IMR-90 (cell line): ENCODE measurements at regions not wholly inside any gene's neighbourhood (a gene's known extent, or its start where the extent isn't known, plus 50 kb on each side); places are given as distances from the start of the nearest gene placed in this dataset.

ENCODE experiments used
- ATAC-seq: fragments of 200-7000 bp; cut with Tn5 transposase; 2 replicates; pipeline ENCODE4 v1.9.1; 2020; ENCODE audit warnings: low read depth, mild to moderate bottlenecking, moderate library complexity
- BruUV-seq: library from RNA; stranded (reverse); fragments of 400-500 nt; replicated peaks from 2 replicates; lab custom pipeline; 2021; lab: Mats Ljungman, UMichigan
- CTCF ChIA-PET: fragments of 300-600 bp; formaldehyde crosslinking; extraction: SDS; loops from one replicate; lab custom pipeline; 2021; ENCODE audit warnings: antibody characterized with exemption; lab: Yijun Ruan, JAX
- POLR2A ChIA-PET: fragments of 300-600 bp; sonication (Branson Sonifier 250); formaldehyde crosslinking; loops from one replicate; lab custom pipeline; 2022; ENCODE audit warnings: antibody characterized with exemption; ENCODE audit not compliant: unreplicated experiment; lab: Charles Lee
- DNase-seq: peaks from one replicate; pipeline ENCODE4 v3.0.0; 2013
- H2AFZ ChIP-seq: replicated peaks from 2 replicates; pipeline ENCODE3; 2013; ENCODE audit warnings: low read length, mild to moderate bottlenecking; ENCODE audit not compliant: poor library complexity
- H2AK5ac ChIP-seq: 2 replicates; pipeline ENCODE4 v1.6.1; 2013; ENCODE audit warnings: low read depth, low read length, inconsistent platforms
- H2AK9ac ChIP-seq: replicated peaks from 2 replicates; pipeline ENCODE3; 2013; ENCODE audit warnings: mild to moderate bottlenecking, low read depth, low read length, moderate library complexity; ENCODE audit not compliant: poor library complexity
- H2BK120ac ChIP-seq: 2 replicates; pipeline ENCODE4 v1.6.1; 2013; ENCODE audit warnings: low read depth, low read length, inconsistent platforms
- H2BK15ac ChIP-seq: 3 replicates; pipeline ENCODE4 v1.6.1; 2013; ENCODE audit warnings: low read depth, low read length, inconsistent platforms
- H2BK20ac ChIP-seq: 2 replicates; pipeline ENCODE4 v1.6.1; 2013; ENCODE audit warnings: low read depth, mild to moderate bottlenecking, inconsistent platforms, low read length, moderate library complexity
- H2BK5ac ChIP-seq: 2 replicates; pipeline ENCODE4 v1.6.1; 2013; ENCODE audit warnings: mild to moderate bottlenecking, low read depth, low read length, inconsistent platforms; ENCODE audit not compliant: poor library complexity, severe bottlenecking
- H3K14ac ChIP-seq: replicated peaks from 2 replicates; pipeline ENCODE4 v1.6.1; 2013; ENCODE audit warnings: low read depth, low read length, inconsistent platforms
- H3K18ac ChIP-seq: 2 replicates; pipeline ENCODE4 v1.6.1; 2013; ENCODE audit warnings: low read depth, low read length, control low read depth
- H3K23ac ChIP-seq: 2 replicates; pipeline ENCODE4 v1.6.1; 2013; ENCODE audit warnings: low read depth, low read length, inconsistent platforms
- H3K27ac ChIP-seq: 2 replicates; pipeline ENCODE4 v1.5.1; 2013; ENCODE audit warnings: mild to moderate bottlenecking, control low read depth, low read length; ENCODE audit not compliant: insufficient read depth
- H3K27me3 ChIP-seq: 2 replicates; pipeline ENCODE4 v1.6.1; 2013; ENCODE audit warnings: low read length; ENCODE audit not compliant: control insufficient read depth, insufficient read depth
- H3K36me3 ChIP-seq: 2 replicates; pipeline ENCODE4 v1.6.1; 2013; ENCODE audit warnings: low read length, mixed read lengths; ENCODE audit not compliant: control insufficient read depth, insufficient read depth
- H3K4ac ChIP-seq: 2 replicates; pipeline ENCODE4 v1.6.1; 2013; ENCODE audit warnings: low read depth, low read length, inconsistent platforms
- H3K4me1 ChIP-seq: 2 replicates; pipeline ENCODE4 v1.6.1; 2013; ENCODE audit warnings: low read length, mixed read lengths; ENCODE audit not compliant: control insufficient read depth, insufficient read depth
- H3K4me2 ChIP-seq: 2 replicates; pipeline ENCODE4 v1.6.1; 2013; ENCODE audit warnings: low read depth, mild to moderate bottlenecking, control low read depth, low read length, moderate library complexity
- H3K4me3 ChIP-seq: 2 replicates; pipeline ENCODE4 v1.5.1; 2013; ENCODE audit warnings: low read depth, mild to moderate bottlenecking, control low read depth, low read length, moderate library complexity; ENCODE audit not compliant: insufficient read depth
- H3K56ac ChIP-seq: 2 replicates; pipeline ENCODE4 v1.6.1; 2013; ENCODE audit warnings: low read length, inconsistent platforms; ENCODE audit not compliant: insufficient read depth; ENCODE audit errors: extremely low read depth
- H3K79me1 ChIP-seq, 2 experiments: 2 replicates each; pipeline ENCODE4 v1.6.1; 2013; ENCODE audit warnings: low read length in 2 of 2, inconsistent platforms in 1 of 2, low read depth in 1 of 2
- H3K9ac ChIP-seq: 2 replicates; pipeline ENCODE4 v1.6.1; 2013; ENCODE audit warnings: low read depth, low read length, control low read depth
- H3K9me1 ChIP-seq: 2 replicates; pipeline ENCODE4 v1.6.1; 2013; ENCODE audit warnings: low read length, inconsistent platforms; ENCODE audit not compliant: insufficient read depth
- H3K9me3 ChIP-seq: 2 replicates; pipeline ENCODE4 v1.6.1; 2013; ENCODE audit warnings: low read length; ENCODE audit not compliant: control insufficient read depth, insufficient read depth
- H4K20me1 ChIP-seq: 2 replicates; pipeline ENCODE4 v1.6.1; 2013; ENCODE audit warnings: low read length, inconsistent platforms; ENCODE audit not compliant: insufficient read depth
- H4K5ac ChIP-seq: 2 replicates; pipeline ENCODE4 v1.6.1; 2013; ENCODE audit warnings: mild to moderate bottlenecking, low read depth, low read length, control low read depth
- H4K8ac ChIP-seq, 2 experiments: 2 replicates each; pipeline ENCODE4 v1.6.1; 2013; ENCODE audit warnings: low read depth in 2 of 2, low read length in 2 of 2, control low read depth in 1 of 2, inconsistent platforms in 1 of 2
- H4K91ac ChIP-seq: 2 replicates; pipeline ENCODE4 v1.6.1; 2013; ENCODE audit warnings: low read depth, low read length, inconsistent platforms; ENCODE audit not compliant: insufficient read depth
- CEBPB ChIP-seq: IDR thresholded peaks from 2 replicates; pipeline ENCODE4 v1.6.1; 2012; ENCODE audit warnings: low read depth, low read length, improper control_type of control experiment
- WGBS, 2 experiments: methylation state at CpG; one replicate each; pipeline versions ENCODE4 v1.1.5 to v1.1.7; 2013; ENCODE audit warnings: missing lambda C conversion rate in 2 of 2; ENCODE audit not compliant: insufficient read length in 1 of 2; ENCODE audit errors: extremely low coverage in 2 of 2; 5-methylcytosine and 5-hydroxymethylcytosine counted together
- dilution Hi-C: fragments of 300-500 bp; cut with HindIII; formaldehyde crosslinking; loops from one replicate; pipeline ENCODE4 v1.14.3; 2018; ENCODE audit warnings: low sequenced_read_pairs; ENCODE audit not compliant: unreplicated experiment
- in situ Hi-C: fragments of 300-500 bp; cut with MboI; formaldehyde crosslinking; loops from 3 replicates; pipeline ENCODE4 v1.14.3; 2019; ENCODE audit warnings: low sequenced_read_pairs, inconsistent platforms, mixed read lengths
- intact Hi-C: fragments of 100-400 bp; cut with micrococcal nuclease; formaldehyde crosslinking; loops from 2 replicates; pipeline ENCODE4 v1.10.0; 2022
- TF ChIP-seq, protein P1 (sequence below): fragments of 150-350 bp; IDR thresholded peaks from 2 replicates; pipeline ENCODE4 v1.6.1; 2017; ENCODE audit warnings: mild to moderate bottlenecking, antibody characterized with exemption, low read length, low read depth

- Histone ChIP-seq H4K20me1 (peaks cover 33% of the 10 kb centered on the region), H3K23ac (no peak overlapping the region), H3K4me2 (no peak overlapping the region), H3K27me3 (no peaks in the 10 kb centered on the region), H3K9me3 (no peaks in the 10 kb centered on the region), H2BK20ac (no peak overlapping the region), H3K56ac (no peak overlapping the region), H3K9me1 (peaks cover 11% of the 10 kb centered on the region), H2AK5ac (no peak overlapping the region), H2AK9ac (no peak overlapping the region), H2AFZ (no peak overlapping the region), H2BK120ac (no peak overlapping the region), H4K91ac (no peak overlapping the region), H3K18ac (no peak overlapping the region), H3K4me3 (no peak overlapping the region), H2BK5ac (no peak overlapping the region), H3K27ac (no peak overlapping the region), H2BK15ac (no peak overlapping the region), H4K8ac (no peak overlapping the region), H3K14ac (no peak overlapping the region), H4K5ac (no peak overlapping the region), H3K36me3 (no peaks in the 10 kb centered on the region), H3K4me1 (no peaks in the 10 kb centered on the region), H3K9ac (no peak overlapping the region), H3K4ac (no peak overlapping the region), H3K79me1 (peaks cover 38 to 57% of the 10 kb centered on the region in 2 experiments)
- dilution Hi-C loops, result no loop called here
- ChIA-PET POLR2A (no interaction called here), CTCF (interaction anchor here (0.5 kb wide), 1 partner anchor 161 kb away, joined by 3 read pairs; no protein-coding TSS in a partner anchor)
- in situ Hi-C loops, result loop anchor here (25.0 kb wide), 1 partner anchor 432 kb away; no protein-coding TSS in a partner anchor
- WGBS, 2 experiments, result 61% methylated on average over 2 of the region's 9 CpGs; no CpG with 5 or more reads in 1 of the 2 experiments
- TF ChIP-seq CEBPB, result no peak
- TF ChIP-seq, protein P1, sequence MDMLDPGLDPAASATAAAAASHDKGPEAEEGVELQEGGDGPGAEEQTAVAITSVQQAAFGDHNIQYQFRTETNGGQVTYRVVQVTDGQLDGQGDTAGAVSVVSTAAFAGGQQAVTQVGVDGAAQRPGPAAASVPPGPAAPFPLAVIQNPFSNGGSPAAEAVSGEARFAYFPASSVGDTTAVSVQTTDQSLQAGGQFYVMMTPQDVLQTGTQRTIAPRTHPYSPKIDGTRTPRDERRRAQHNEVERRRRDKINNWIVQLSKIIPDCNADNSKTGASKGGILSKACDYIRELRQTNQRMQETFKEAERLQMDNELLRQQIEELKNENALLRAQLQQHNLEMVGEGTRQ, result no peak
- ATAC-seq (no peak), DNase-seq (no peak)
- intact Hi-C loops, result loop anchor here (5.0 kb wide), 1 partner anchor 1918 kb away; no protein-coding TSS in a partner anchor
- BruUV-seq, result no TSS peak
These were observed 434.2 kb downstream of the SOX9 start for GRCh38 chr17:72555052-72555451.
